Endothelial cell of umbilical vein (primary cell): ENCODE measurements at regions not wholly inside any gene's neighbourhood (a gene's known extent, or its start where the extent isn't known, plus 50 kb on each side); places are given as distances from the start of the nearest gene placed in this dataset.

Experiments used
- MAX ChIP-seq: IDR thresholded peaks from 2 replicates; pipeline ENCODE4 v1.6.1; 2011; ENCODE audit not compliant: insufficient read depth, insufficient read length
- POLR2A ChIP-seq: IDR thresholded peaks from 2 replicates; pipeline ENCODE4 v1.6.1; 2012; ENCODE audit warnings: low read depth, mild to moderate bottlenecking, control low read depth, low read length
- TF ChIP-seq, protein P1 (sequence below), 2 donors: IDR thresholded peaks; 1 replicate in 1 of 2; 2 replicates in 1 of 2; pipeline ENCODE4 v1.5.1; 2011; ENCODE audit warnings: low read length in 2 of 2, mild to moderate bottlenecking in 2 of 2, moderate library complexity in 2 of 2, control low read depth in 1 of 2, inconsistent platforms in 1 of 2, low read depth in 1 of 2; ENCODE audit not compliant: insufficient read depth in 1 of 2; ENCODE audit errors: extremely low read depth in 1 of 2

DNA sequence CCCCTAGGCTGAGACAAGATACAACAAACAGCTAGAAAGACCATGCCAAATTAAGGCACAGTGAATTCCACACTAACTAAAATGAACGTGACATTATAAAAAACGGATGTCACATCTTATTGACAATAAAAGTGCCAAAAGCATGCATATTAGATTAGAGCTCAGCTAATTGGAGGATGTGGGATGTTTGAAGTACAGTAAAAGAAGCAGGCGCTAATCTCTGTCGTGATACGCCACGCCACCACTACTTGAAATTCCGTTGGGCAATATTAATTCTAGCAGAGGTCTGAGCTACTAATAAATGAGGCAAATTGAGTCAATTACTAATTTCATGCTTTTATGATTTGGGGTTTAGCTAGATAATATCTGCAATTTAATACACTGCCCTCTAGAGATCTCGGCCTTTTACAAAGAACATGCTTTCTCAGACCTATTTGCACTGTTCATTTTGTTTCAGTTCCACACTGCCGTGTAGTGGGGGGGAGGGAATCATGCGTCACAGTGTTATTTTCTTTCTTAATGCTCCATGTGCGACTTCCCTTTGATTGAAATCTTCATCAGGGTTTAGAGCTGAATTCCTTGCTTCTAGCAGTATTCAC lies 52.9 kb upstream of the ROBO2 start:
- TF ChIP-seq, protein P1, sequence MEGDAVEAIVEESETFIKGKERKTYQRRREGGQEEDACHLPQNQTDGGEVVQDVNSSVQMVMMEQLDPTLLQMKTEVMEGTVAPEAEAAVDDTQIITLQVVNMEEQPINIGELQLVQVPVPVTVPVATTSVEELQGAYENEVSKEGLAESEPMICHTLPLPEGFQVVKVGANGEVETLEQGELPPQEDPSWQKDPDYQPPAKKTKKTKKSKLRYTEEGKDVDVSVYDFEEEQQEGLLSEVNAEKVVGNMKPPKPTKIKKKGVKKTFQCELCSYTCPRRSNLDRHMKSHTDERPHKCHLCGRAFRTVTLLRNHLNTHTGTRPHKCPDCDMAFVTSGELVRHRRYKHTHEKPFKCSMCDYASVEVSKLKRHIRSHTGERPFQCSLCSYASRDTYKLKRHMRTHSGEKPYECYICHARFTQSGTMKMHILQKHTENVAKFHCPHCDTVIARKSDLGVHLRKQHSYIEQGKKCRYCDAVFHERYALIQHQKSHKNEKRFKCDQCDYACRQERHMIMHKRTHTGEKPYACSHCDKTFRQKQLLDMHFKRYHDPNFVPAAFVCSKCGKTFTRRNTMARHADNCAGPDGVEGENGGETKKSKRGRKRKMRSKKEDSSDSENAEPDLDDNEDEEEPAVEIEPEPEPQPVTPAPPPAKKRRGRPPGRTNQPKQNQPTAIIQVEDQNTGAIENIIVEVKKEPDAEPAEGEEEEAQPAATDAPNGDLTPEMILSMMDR (IDR thresholded peaks at IDR 0.05; ENCODE audit: extremely low read depth in 1 of 2, insufficient read depth in 1 of 2, low read depth in 1 of 2, low read length in 2 of 2), result no peak
- TF ChIP-seq POLR2A (no peak), MAX (no peak)
